ENCODE measurements at regions not wholly inside any gene's neighbourhood (a gene's known extent, or its start where the extent isn't known, plus 50 kb on each side); places are given as distances from the start of the nearest gene placed in this dataset.
A peak's percentile ranks its signal among the peaks of the same experiment; 100 is the strongest.

GRCh38 chr1:82090104-82090503, 289.4 kb downstream of the ADGRL2 start:
- TF ChIP-seq CTCF (IDR thresholded peaks at IDR 0.05), result peak; percentile 14
- no peak overlapping the region for H3K27ac ChIP-seq
- DNase-seq (ENCODE audit: low spot score), result no peak
- H3K4me3 ChIP-seq, result no peak overlapping the region

- TF ChIP-seq CTCF (IDR thresholded peaks at IDR 0.05), result no peak
- Histone ChIP-seq H3K27ac (no peak overlapping the region), H3K4me3 (no peak overlapping the region)
- DNase-seq (ENCODE audit: low spot score), result no peak
Observed at GRCh38 chr1:82086739-82087138, 286.0 kb downstream of the ADGRL2 start.

- Histone ChIP-seq H3K4me3 (no peak overlapping the region), H3K27ac (no peak overlapping the region)
- no peak for DNase-seq (ENCODE audit: low spot score)
- no peak for TF ChIP-seq CTCF (IDR thresholded peaks at IDR 0.05)
Observed at GRCh38 chr1:82079607-82080006, 278.9 kb downstream of the ADGRL2 start.

- no peak overlapping the region for H3K4me3 ChIP-seq
Observed at GRCh38 chr1:82073659-82074058, 272.9 kb downstream of the ADGRL2 start.

GRCh38 chr1:82073071-82073470, 272.3 kb downstream of the ADGRL2 start:
- TF ChIP-seq CTCF (IDR thresholded peaks at IDR 0.05), result no peak
- Histone ChIP-seq H3K4me3 (no peak overlapping the region), H3K27ac (no peak overlapping the region)
- DNase-seq (ENCODE audit: low spot score), result no peak

More at GRCh38 chr1:82073659-82074058, 272.9 kb downstream of the ADGRL2 start:
- no peak for DNase-seq (ENCODE audit: low spot score)
- no peak overlapping the region for H3K27ac ChIP-seq
- no peak for TF ChIP-seq CTCF (IDR thresholded peaks at IDR 0.05)

GRCh38 chr1:82065916-82066315, 265.2 kb downstream of the ADGRL2 start:
- TF ChIP-seq CTCF (IDR thresholded peaks at IDR 0.05), result no peak
- Histone ChIP-seq H3K4me3 (no peak overlapping the region), H3K27ac (no peak overlapping the region)
- DNase-seq (ENCODE audit: low spot score), result no peak

GRCh38 chr1:82064691-82065090, 264.0 kb downstream of the ADGRL2 start:
- TF ChIP-seq CTCF (IDR thresholded peaks at IDR 0.05), result no peak
- no peak overlapping the region for H3K27ac ChIP-seq
- no peak for DNase-seq (ENCODE audit: low spot score)
- no peak overlapping the region for H3K4me3 ChIP-seq

Measured in coronary artery (tissue), 2 donors.